Transverse colon (tissue), 4 donors: ENCODE measurements at regions not wholly inside any gene's neighbourhood (a gene's known extent, or its start where the extent isn't known, plus 50 kb on each side); places are given as distances from the start of the nearest gene placed in this dataset.
"Not testable (repeated sequence)": the region's sequence is repeated elsewhere in the genome, so short reads cannot be mapped to it uniquely, and the experiment has no call there.

ENCODE experiments used
- EP300 ChIP-seq: sonication (generic); formaldehyde crosslinking; IDR thresholded peaks from one replicate; pipeline ENCODE4 v1.6.1; 2017; ENCODE audit warnings: antibody characterized with exemption, low read depth
- POLR2A ChIP-seq: fragments of 450-650 bp; IDR thresholded peaks from one replicate; pipeline ENCODE4 v1.6.1; 2016; ENCODE audit warnings: antibody characterized with exemption, mild to moderate bottlenecking, moderate library complexity
- POLR2AphosphoS5 ChIP-seq, 3 donors: sonication (generic); formaldehyde crosslinking; IDR thresholded peaks; one replicate each; pipeline ENCODE4 v1.6.1; 2016; ENCODE audit warnings: antibody characterized with exemption in 3 of 3
- TF ChIP-seq, protein P1 (sequence below), 5 experiments: fragments of 200-600 bp in 3 of 5; fragments of 450-650 bp in 2 of 5; sonication (generic) in 3 of 5; IDR thresholded peaks; 1 replicate in 2 of 5; 2 replicates in 3 of 5; pipeline ENCODE4 v1.5.1; 2016 to 2017; ENCODE audit warnings: antibody characterized with exemption in 5 of 5, inconsistent platforms in 3 of 5, mild to moderate bottlenecking in 2 of 5, moderate library complexity in 1 of 5

- TF ChIP-seq, protein P1, sequence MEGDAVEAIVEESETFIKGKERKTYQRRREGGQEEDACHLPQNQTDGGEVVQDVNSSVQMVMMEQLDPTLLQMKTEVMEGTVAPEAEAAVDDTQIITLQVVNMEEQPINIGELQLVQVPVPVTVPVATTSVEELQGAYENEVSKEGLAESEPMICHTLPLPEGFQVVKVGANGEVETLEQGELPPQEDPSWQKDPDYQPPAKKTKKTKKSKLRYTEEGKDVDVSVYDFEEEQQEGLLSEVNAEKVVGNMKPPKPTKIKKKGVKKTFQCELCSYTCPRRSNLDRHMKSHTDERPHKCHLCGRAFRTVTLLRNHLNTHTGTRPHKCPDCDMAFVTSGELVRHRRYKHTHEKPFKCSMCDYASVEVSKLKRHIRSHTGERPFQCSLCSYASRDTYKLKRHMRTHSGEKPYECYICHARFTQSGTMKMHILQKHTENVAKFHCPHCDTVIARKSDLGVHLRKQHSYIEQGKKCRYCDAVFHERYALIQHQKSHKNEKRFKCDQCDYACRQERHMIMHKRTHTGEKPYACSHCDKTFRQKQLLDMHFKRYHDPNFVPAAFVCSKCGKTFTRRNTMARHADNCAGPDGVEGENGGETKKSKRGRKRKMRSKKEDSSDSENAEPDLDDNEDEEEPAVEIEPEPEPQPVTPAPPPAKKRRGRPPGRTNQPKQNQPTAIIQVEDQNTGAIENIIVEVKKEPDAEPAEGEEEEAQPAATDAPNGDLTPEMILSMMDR (IDR thresholded peaks at IDR 0.05): not testable (repeated sequence)
- TF ChIP-seq POLR2A; EP300; POLR2AphosphoS5 (IDR thresholded peaks at IDR 0.05): not testable (repeated sequence)
Observed at GRCh38 chr7:91365097-91365496, 100.9 kb downstream of the FZD1 start.
